Vagina (tissue), 2 donors: ENCODE measurements at regions not wholly inside any gene's neighbourhood (a gene's known extent, or its start where the extent isn't known, plus 50 kb on each side); places are given as distances from the start of the nearest gene placed in this dataset.
"Not testable (repeated sequence)": the region's sequence is repeated elsewhere in the genome, so short reads cannot be mapped to it uniquely, and the experiment has no call there.

ENCODE experiments used
- DNase-seq, 2 donors: peaks; one replicate each; pipeline ENCODE4 v3.0.0-alpha.2; 2017; ENCODE audit errors: extremely low spot score in 2 of 2
- H3K27ac ChIP-seq: fragments of 200-600 bp; sonication (generic); one replicate; pipeline ENCODE4 v1.5.1; 2019
- H3K27me3 ChIP-seq: fragments of 200-600 bp; sonication (generic); one replicate; pipeline ENCODE4 v1.5.1; 2019
- H3K36me3 ChIP-seq, 2 donors: fragments of 200-600 bp; sonication (generic); one replicate each; pipeline ENCODE4 v1.5.1; 2017 to 2019
- H3K4me1 ChIP-seq: fragments of 200-600 bp; sonication (generic); one replicate; pipeline ENCODE4 v1.5.1; 2019
- H3K4me3 ChIP-seq, 2 donors: fragments of 200-600 bp; sonication (generic); 1 replicate in 1 of 2; 2 replicates in 1 of 2; pipeline ENCODE4 v1.5.1; 2016 to 2019
- H3K9me3 ChIP-seq: fragments of 200-600 bp; sonication (generic); one replicate; pipeline ENCODE4 v1.5.1; 2019
- POLR2A ChIP-seq, 2 donors: fragments of 450-650 bp; IDR thresholded peaks; one replicate each; pipeline ENCODE4 v1.6.1; 2017; ENCODE audit warnings: antibody characterized with exemption in 2 of 2, mild to moderate bottlenecking in 2 of 2, moderate library complexity in 2 of 2
- POLR2AphosphoS5 ChIP-seq, 2 donors: sonication (generic); formaldehyde crosslinking; IDR thresholded peaks; one replicate each; pipeline ENCODE4 v1.9.0; 2017; ENCODE audit warnings: antibody characterized with exemption in 2 of 2, mild to moderate bottlenecking in 2 of 2, low read depth in 1 of 2; ENCODE audit not compliant: insufficient read depth in 1 of 2
- intact Hi-C: fragments of 100-400 bp; cut with DNase I; formaldehyde crosslinking; loops from one replicate; pipeline ENCODE4 v1.15.1; 2023
- TF ChIP-seq, protein P1 (sequence below), 3 experiments: fragments of 450-650 bp in 2 of 3; fragments of 200-600 bp in 1 of 3; sonication (generic) in 1 of 3; IDR thresholded peaks; one replicate each; pipeline ENCODE4 v1.5.1; 2017 to 2019; ENCODE audit warnings: antibody characterized with exemption in 3 of 3, mild to moderate bottlenecking in 2 of 3, moderate library complexity in 2 of 3

GRCh38 chr20:29750268-29750899 lies 1507.1 kb upstream of the DEFB115 start:
- H3K4me1 ChIP-seq = no peaks in the 10 kb centered on the region
- no peak for DNase-seq
- H3K27me3 ChIP-seq = no peaks in the 10 kb centered on the region
- H3K27ac ChIP-seq = no peak overlapping the region
- intact Hi-C loops = no loop called here
- no peaks in the 10 kb centered on the region for H3K36me3 ChIP-seq
- TF ChIP-seq POLR2A (IDR thresholded peaks at IDR 0.05) = no peak
- TF ChIP-seq, protein P1, sequence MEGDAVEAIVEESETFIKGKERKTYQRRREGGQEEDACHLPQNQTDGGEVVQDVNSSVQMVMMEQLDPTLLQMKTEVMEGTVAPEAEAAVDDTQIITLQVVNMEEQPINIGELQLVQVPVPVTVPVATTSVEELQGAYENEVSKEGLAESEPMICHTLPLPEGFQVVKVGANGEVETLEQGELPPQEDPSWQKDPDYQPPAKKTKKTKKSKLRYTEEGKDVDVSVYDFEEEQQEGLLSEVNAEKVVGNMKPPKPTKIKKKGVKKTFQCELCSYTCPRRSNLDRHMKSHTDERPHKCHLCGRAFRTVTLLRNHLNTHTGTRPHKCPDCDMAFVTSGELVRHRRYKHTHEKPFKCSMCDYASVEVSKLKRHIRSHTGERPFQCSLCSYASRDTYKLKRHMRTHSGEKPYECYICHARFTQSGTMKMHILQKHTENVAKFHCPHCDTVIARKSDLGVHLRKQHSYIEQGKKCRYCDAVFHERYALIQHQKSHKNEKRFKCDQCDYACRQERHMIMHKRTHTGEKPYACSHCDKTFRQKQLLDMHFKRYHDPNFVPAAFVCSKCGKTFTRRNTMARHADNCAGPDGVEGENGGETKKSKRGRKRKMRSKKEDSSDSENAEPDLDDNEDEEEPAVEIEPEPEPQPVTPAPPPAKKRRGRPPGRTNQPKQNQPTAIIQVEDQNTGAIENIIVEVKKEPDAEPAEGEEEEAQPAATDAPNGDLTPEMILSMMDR (IDR thresholded peaks at IDR 0.05) = no peak
- TF ChIP-seq POLR2AphosphoS5 (IDR thresholded peaks at IDR 0.05; ENCODE audit: insufficient read depth in 1 of 2, low read depth in 1 of 2) = no peak
- H3K4me3 ChIP-seq = no peak overlapping the region
- H3K9me3 ChIP-seq = no peaks in the 10 kb centered on the region

DNA sequence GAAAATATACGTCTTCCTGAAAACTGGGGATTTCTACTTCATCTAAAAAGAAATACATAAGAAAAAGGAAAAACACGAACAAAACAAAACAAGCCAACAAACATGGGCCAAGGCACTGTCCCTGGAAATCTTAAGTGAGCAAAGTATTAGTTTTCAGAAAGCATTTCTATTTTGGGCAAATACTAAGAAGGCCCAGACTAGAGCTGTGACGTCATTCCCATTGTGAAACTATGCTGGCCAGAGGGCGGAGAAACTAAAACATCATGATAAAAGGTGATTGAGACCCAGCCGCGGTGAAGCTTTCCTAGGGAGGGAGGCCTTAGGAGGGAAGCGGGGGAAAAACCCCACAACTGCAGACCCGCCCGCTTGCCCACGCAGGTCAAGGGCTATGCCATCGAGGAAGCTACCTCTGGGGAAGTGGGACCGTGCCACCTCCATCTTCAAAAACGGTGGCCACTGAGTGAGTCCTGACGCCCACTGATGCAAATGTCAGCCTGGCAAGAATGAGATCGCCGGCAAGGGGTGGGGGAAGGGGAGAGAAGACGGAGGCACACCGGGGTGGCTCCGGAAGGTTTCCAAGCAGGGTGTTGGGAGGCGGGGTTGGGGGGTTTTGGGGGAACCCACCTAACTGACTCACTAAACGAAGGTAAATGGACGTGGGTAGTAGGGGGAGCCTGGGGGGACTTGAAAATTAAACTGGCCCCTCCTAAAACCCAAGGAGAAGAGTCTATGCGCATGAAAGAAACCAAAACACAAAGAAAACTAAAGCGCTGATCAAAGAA lies 1504.6 kb upstream of the DEFB115 start:
- H3K27ac ChIP-seq, H3K9me3 ChIP-seq, DNase-seq, H3K4me3 ChIP-seq, intact Hi-C loops, H3K36me3 ChIP-seq, H3K4me1 ChIP-seq, H3K27me3 ChIP-seq: not testable (repeated sequence)

GRCh38 chr20:29753426-29753746 lies 1504.1 kb upstream of the DEFB115 start:
- H3K36me3 ChIP-seq, H3K27ac ChIP-seq, H3K9me3 ChIP-seq, intact Hi-C loops, H3K4me3 ChIP-seq, H3K4me1 ChIP-seq, H3K27me3 ChIP-seq, DNase-seq: not testable (repeated sequence)

GRCh38 chr20:29753879-29754278 lies 1503.6 kb upstream of the DEFB115 start:
- H3K27me3 ChIP-seq, H3K9me3 ChIP-seq, H3K4me1 ChIP-seq, intact Hi-C loops, H3K27ac ChIP-seq, H3K36me3 ChIP-seq, DNase-seq, H3K4me3 ChIP-seq: not testable (repeated sequence)

- H3K27me3 ChIP-seq, intact Hi-C loops: not testable (repeated sequence)
Measured at GRCh38 chr20:29755854-29756498, 1501.5 kb upstream of the DEFB115 start.

GRCh38 chr20:29756664-29757063 lies 1500.8 kb upstream of the DEFB115 start:
- H3K4me3 ChIP-seq = no peak overlapping the region
- no peaks in the 10 kb centered on the region for H3K4me1 ChIP-seq
- no peak for TF ChIP-seq POLR2AphosphoS5 (IDR thresholded peaks at IDR 0.05; ENCODE audit: insufficient read depth in 1 of 2, low read depth in 1 of 2)
- TF ChIP-seq POLR2A (IDR thresholded peaks at IDR 0.05) = no peak
- TF ChIP-seq, protein P1 (IDR thresholded peaks at IDR 0.05) = no peak
- H3K27me3 ChIP-seq = no peaks in the 10 kb centered on the region
- no peak for DNase-seq
- no peak overlapping the region for H3K27ac ChIP-seq
- H3K36me3 ChIP-seq = no peaks in the 10 kb centered on the region
- no peaks in the 10 kb centered on the region for H3K9me3 ChIP-seq
- intact Hi-C loops = no loop called here

More at GRCh38 chr20:29755854-29756498, 1501.5 kb upstream of the DEFB115 start:
- H3K27ac ChIP-seq, H3K4me3 ChIP-seq, H3K36me3 ChIP-seq, DNase-seq, H3K4me1 ChIP-seq, H3K9me3 ChIP-seq: not testable (repeated sequence)

GRCh38 chr20:29761621-29762385 lies 1495.7 kb upstream of the DEFB115 start:
- H3K27ac ChIP-seq, H3K9me3 ChIP-seq, H3K27me3 ChIP-seq, intact Hi-C loops, DNase-seq, H3K4me1 ChIP-seq, H3K36me3 ChIP-seq, H3K4me3 ChIP-seq: not testable (repeated sequence)
